Body of pancreas (tissue), 4 donors: ENCODE measurements at regions not wholly inside any gene's neighbourhood (a gene's known extent, or its start where the extent isn't known, plus 50 kb on each side); places are given as distances from the start of the nearest gene placed in this dataset.

Experiments
- POLR2A ChIP-seq, 3 donors: fragments of 450-650 bp; IDR thresholded peaks; one replicate each; pipeline ENCODE4 v1.6.1; 2016; ENCODE audit warnings: antibody characterized with exemption in 3 of 3, mild to moderate bottlenecking in 2 of 3
- TF ChIP-seq, protein P1 (sequence below), 7 experiments: fragments of 450-650 bp in 4 of 7; fragments of 200-600 bp in 3 of 7; sonication (generic) in 3 of 7; IDR thresholded peaks; one replicate each; pipeline ENCODE4 v1.5.1; 2016 to 2019; ENCODE audit warnings: antibody characterized with exemption in 7 of 7

DNA sequence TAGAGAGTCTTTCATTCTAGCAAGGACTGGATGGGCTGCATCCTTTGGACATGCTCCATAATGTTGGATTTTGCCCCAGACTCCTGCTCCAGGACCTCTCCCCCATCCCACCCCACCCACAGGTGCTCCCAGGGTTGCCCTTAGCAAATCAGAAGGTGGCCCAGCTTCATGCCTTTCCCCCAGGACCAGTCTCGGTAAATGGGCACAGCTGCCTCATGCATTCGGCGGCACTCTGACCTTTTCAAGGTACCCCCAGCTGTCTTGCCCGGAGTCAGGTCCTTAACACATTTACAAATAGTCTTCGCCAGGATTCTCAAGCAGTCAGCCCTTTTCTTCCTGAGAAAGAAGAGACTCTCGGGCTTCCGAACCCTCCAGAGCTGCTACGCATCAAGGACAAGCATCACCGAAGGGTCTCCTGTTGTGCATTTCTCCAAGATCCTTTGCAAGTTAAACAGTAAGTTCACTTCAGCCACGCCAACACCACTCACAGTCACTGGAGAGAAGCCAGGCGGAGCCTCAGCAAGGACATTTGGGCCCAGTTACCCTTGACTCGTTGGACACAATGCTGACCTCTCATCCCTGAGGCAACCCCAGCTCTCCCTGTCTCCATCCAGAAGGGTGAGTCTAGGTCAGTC is 287.8 kb downstream of the FAM43A start:
- TF ChIP-seq POLR2A (IDR thresholded peaks at IDR 0.05) = no peak
- TF ChIP-seq, protein P1, sequence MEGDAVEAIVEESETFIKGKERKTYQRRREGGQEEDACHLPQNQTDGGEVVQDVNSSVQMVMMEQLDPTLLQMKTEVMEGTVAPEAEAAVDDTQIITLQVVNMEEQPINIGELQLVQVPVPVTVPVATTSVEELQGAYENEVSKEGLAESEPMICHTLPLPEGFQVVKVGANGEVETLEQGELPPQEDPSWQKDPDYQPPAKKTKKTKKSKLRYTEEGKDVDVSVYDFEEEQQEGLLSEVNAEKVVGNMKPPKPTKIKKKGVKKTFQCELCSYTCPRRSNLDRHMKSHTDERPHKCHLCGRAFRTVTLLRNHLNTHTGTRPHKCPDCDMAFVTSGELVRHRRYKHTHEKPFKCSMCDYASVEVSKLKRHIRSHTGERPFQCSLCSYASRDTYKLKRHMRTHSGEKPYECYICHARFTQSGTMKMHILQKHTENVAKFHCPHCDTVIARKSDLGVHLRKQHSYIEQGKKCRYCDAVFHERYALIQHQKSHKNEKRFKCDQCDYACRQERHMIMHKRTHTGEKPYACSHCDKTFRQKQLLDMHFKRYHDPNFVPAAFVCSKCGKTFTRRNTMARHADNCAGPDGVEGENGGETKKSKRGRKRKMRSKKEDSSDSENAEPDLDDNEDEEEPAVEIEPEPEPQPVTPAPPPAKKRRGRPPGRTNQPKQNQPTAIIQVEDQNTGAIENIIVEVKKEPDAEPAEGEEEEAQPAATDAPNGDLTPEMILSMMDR (IDR thresholded peaks at IDR 0.05) = no peak
